WTC11 (cell line): ENCODE measurements at regions not wholly inside any gene's neighbourhood (a gene's known extent, or its start where the extent isn't known, plus 50 kb on each side); places are given as distances from the start of the nearest gene placed in this dataset.

Source experiments
- ATAC-seq: fragments of 200-7000 bp; cut with Tn5 transposase; 2 replicates; pipeline ENCODE4 v1.10.0; 2021; ENCODE audit warnings: mild to moderate bottlenecking, moderate library complexity
- CTCF ChIA-PET: fragments of 300-600 bp; sonication (Branson Sonifier 250); formaldehyde crosslinking; loops from one replicate; lab custom pipeline; 2021; ENCODE audit warnings: antibody characterized with exemption; lab: Charles Lee
- POLR2A ChIA-PET: fragments of 350-600 bp; sonication (Branson Sonifier 250); formaldehyde crosslinking; loops from one replicate; lab custom pipeline; 2021; ENCODE audit warnings: antibody characterized with exemption; lab: Charles Lee
- DNase-seq: peaks from one replicate; pipeline ENCODE4 v3.0.0; 2021; ENCODE audit warnings: low spot score
- H3K27ac Mint-ChIP-seq: 2 replicates; pipeline ENCODE4 v1.8.0; 2021; ENCODE audit warnings: mixed read lengths
- H3K27me3 Mint-ChIP-seq: 2 replicates; pipeline ENCODE4 v1.8.0; 2021; ENCODE audit warnings: low read depth, mild to moderate bottlenecking, moderate library complexity, mixed read lengths
- H3K36me3 Mint-ChIP-seq: 2 replicates; pipeline ENCODE4 v1.8.0; 2021; ENCODE audit warnings: mixed read lengths
- H3K4me1 Mint-ChIP-seq: 2 replicates; pipeline ENCODE4 v1.8.0; 2022; ENCODE audit warnings: mixed read lengths
- H3K4me3 Mint-ChIP-seq: 2 replicates; pipeline ENCODE4 v1.8.0; 2021; ENCODE audit warnings: mild to moderate bottlenecking, moderate library complexity, mixed read lengths
- H3K9me3 Mint-ChIP-seq: 2 replicates; pipeline ENCODE4 v1.8.0; 2021; ENCODE audit warnings: mixed read lengths
- ARID4B ChIP-seq: sonication (generic); formaldehyde crosslinking; IDR thresholded peaks from 2 replicates; pipeline ENCODE4 v1.8.0; 2023; ENCODE audit warnings: missing genetic modification reagents, mild to moderate bottlenecking, borderline replicate concordance
- CREB1 ChIP-seq: sonication (generic); formaldehyde crosslinking; IDR thresholded peaks from 2 replicates; pipeline ENCODE4 v1.8.0; 2023; ENCODE audit warnings: mild to moderate bottlenecking, missing genetic modification reagents
- FOXJ3 ChIP-seq: sonication (generic); formaldehyde crosslinking; IDR thresholded peaks from 2 replicates; pipeline ENCODE4 v1.9.0; 2021; ENCODE audit warnings: missing genetic modification reagents, mild to moderate bottlenecking, borderline replicate concordance
- HMGXB4 ChIP-seq: sonication (generic); formaldehyde crosslinking; IDR thresholded peaks from 2 replicates; pipeline ENCODE4 v1.8.1; 2023; ENCODE audit warnings: mild to moderate bottlenecking, moderate library complexity, missing genetic modification reagents
- NFE2L1 ChIP-seq: sonication (generic); formaldehyde crosslinking; IDR thresholded peaks from 2 replicates; pipeline ENCODE4 v1.8.1; 2023; ENCODE audit warnings: missing genetic modification reagents
- NR3C1 ChIP-seq: sonication (generic); formaldehyde crosslinking; conservative IDR thresholded peaks from 2 replicates; pipeline ENCODE4 v1.8.1; 2023; ENCODE audit warnings: low read depth, mild to moderate bottlenecking, missing genetic modification reagents
- RORB ChIP-seq: fragments of 250-450 bp; sonication (Bioruptor Pico); IDR thresholded peaks from 2 replicates; pipeline ENCODE4 v1.9.0; 2021; ENCODE audit warnings: mild to moderate bottlenecking
- SMAD3 ChIP-seq: sonication (generic); formaldehyde crosslinking; IDR thresholded peaks from 2 replicates; pipeline ENCODE4 v1.8.0; 2022; ENCODE audit warnings: missing genetic modification reagents, mild to moderate bottlenecking, borderline replicate concordance
- ZNF281 ChIP-seq: sonication (generic); formaldehyde crosslinking; IDR thresholded peaks from 2 replicates; pipeline ENCODE4 v1.8.0; 2023; ENCODE audit warnings: mild to moderate bottlenecking, missing genetic modification reagents
- ZNF317 ChIP-seq: sonication (generic); formaldehyde crosslinking; IDR thresholded peaks from 2 replicates; pipeline ENCODE4 v1.8.1; 2023; ENCODE audit warnings: low read depth, mild to moderate bottlenecking, moderate library complexity, missing genetic modification reagents, borderline replicate concordance
- ZNF396 ChIP-seq: fragments of 250-450 bp; sonication (Bioruptor Pico); IDR thresholded peaks from 2 replicates; pipeline ENCODE4 v1.8.0; 2021; ENCODE audit warnings: mild to moderate bottlenecking, moderate library complexity, borderline replicate concordance
- ZNF512 ChIP-seq: sonication (generic); formaldehyde crosslinking; IDR thresholded peaks from 2 replicates; pipeline ENCODE4 v1.8.1; 2022; ENCODE audit warnings: missing genetic modification reagents, borderline replicate concordance
- TF ChIP-seq, protein P1 (sequence below): fragments of 250-450 bp; sonication (Bioruptor Pico); IDR thresholded peaks from 2 replicates; pipeline ENCODE4 v1.9.0; 2021; ENCODE audit warnings: mild to moderate bottlenecking, borderline replicate concordance
- TF ChIP-seq, protein P2 (sequence below): sonication (generic); formaldehyde crosslinking; IDR thresholded peaks from 2 replicates; pipeline ENCODE4 v1.8.0; 2022; ENCODE audit warnings: mild to moderate bottlenecking, missing genetic modification reagents
- TF ChIP-seq, protein P3 (sequence below): sonication (generic); formaldehyde crosslinking; IDR thresholded peaks from 2 replicates; pipeline ENCODE4 v1.8.0; 2022; ENCODE audit warnings: mild to moderate bottlenecking, missing genetic modification reagents

DNA sequence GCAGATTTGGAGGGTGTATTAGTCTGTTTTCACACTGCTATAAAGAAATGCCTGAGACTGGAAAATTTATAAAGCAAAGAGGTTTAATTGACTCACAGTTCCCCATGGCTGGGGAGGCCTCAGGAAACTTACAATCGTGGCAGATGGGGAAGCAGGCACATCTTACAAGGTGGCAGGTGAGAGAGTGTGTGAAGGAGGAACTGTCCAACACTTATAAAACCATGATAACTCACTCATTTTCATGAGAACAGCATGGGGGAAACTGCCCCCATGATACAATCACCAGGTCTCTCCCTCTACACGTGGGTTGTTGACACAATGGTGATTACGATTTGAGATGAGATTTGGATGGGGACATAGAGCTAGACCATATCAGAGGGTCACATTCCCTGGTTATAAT lies 195.6 kb downstream of the RGS9 start:
- H3K36me3 Mint-ChIP-seq: peaks cover 5% of the 10 kb centered on the region
- DNase-seq (no peak), ATAC-seq (no peak; the same call in 1 of the 2 replicates)
- ChIA-PET POLR2A (no interaction called here), CTCF (no interaction called here)
- H3K4me3 Mint-ChIP-seq: no peak overlapping the region
- no peaks in the 10 kb centered on the region for H3K27me3 Mint-ChIP-seq
- no peak for TF ChIP-seq NR3C1
- TF ChIP-seq ZNF317 (CRISPR knock-in tag): no peak
- TF ChIP-seq, protein P1, sequence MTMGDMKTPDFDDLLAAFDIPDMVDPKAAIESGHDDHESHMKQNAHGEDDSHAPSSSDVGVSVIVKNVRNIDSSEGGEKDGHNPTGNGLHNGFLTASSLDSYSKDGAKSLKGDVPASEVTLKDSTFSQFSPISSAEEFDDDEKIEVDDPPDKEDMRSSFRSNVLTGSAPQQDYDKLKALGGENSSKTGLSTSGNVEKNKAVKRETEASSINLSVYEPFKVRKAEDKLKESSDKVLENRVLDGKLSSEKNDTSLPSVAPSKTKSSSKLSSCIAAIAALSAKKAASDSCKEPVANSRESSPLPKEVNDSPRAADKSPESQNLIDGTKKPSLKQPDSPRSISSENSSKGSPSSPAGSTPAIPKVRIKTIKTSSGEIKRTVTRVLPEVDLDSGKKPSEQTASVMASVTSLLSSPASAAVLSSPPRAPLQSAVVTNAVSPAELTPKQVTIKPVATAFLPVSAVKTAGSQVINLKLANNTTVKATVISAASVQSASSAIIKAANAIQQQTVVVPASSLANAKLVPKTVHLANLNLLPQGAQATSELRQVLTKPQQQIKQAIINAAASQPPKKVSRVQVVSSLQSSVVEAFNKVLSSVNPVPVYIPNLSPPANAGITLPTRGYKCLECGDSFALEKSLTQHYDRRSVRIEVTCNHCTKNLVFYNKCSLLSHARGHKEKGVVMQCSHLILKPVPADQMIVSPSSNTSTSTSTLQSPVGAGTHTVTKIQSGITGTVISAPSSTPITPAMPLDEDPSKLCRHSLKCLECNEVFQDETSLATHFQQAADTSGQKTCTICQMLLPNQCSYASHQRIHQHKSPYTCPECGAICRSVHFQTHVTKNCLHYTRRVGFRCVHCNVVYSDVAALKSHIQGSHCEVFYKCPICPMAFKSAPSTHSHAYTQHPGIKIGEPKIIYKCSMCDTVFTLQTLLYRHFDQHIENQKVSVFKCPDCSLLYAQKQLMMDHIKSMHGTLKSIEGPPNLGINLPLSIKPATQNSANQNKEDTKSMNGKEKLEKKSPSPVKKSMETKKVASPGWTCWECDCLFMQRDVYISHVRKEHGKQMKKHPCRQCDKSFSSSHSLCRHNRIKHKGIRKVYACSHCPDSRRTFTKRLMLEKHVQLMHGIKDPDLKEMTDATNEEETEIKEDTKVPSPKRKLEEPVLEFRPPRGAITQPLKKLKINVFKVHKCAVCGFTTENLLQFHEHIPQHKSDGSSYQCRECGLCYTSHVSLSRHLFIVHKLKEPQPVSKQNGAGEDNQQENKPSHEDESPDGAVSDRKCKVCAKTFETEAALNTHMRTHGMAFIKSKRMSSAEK (CRISPR knock-in tag): no peak
- TF ChIP-seq, protein P2, sequence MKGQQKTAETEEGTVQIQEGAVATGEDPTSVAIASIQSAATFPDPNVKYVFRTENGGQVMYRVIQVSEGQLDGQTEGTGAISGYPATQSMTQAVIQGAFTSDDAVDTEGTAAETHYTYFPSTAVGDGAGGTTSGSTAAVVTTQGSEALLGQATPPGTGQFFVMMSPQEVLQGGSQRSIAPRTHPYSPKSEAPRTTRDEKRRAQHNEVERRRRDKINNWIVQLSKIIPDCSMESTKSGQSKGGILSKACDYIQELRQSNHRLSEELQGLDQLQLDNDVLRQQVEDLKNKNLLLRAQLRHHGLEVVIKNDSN (CRISPR knock-in tag): no peak
- no peak for TF ChIP-seq CREB1 (CRISPR knock-in tag)
- TF ChIP-seq, protein P3, sequence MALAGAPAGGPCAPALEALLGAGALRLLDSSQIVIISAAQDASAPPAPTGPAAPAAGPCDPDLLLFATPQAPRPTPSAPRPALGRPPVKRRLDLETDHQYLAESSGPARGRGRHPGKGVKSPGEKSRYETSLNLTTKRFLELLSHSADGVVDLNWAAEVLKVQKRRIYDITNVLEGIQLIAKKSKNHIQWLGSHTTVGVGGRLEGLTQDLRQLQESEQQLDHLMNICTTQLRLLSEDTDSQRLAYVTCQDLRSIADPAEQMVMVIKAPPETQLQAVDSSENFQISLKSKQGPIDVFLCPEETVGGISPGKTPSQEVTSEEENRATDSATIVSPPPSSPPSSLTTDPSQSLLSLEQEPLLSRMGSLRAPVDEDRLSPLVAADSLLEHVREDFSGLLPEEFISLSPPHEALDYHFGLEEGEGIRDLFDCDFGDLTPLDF: no peak
- TF ChIP-seq NFE2L1 (CRISPR knock-in tag): no peak
- no peak for TF ChIP-seq ZNF396 (CRISPR knock-in tag)
- no peak for TF ChIP-seq HMGXB4
- TF ChIP-seq, all 79 proteins: peak for 0
- Mint-ChIP-seq H3K9me3 (peaks cover 15% of the 10 kb centered on the region), H3K27ac (no peak overlapping the region), H3K4me1 (peaks cover 22% of the 10 kb centered on the region)

- ATAC-seq (peak; percentile 81), DNase-seq (no peak)
- H3K9me3 Mint-ChIP-seq: peaks cover 14% of the 10 kb centered on the region
- H3K4me3 Mint-ChIP-seq: no peak overlapping the region
- peaks cover under 1% of the 10 kb centered on the region for H3K36me3 Mint-ChIP-seq
- no peak overlapping the region; the same call in 1 of the 2 replicates for H3K27ac Mint-ChIP-seq
- CTCF ChIA-PET: no interaction called here
- H3K4me1 Mint-ChIP-seq: peaks cover 22% of the 10 kb centered on the region
- H3K27me3 Mint-ChIP-seq: no peaks in the 10 kb centered on the region
- POLR2A ChIA-PET: no interaction called here
- TF ChIP-seq HMGXB4 (no peak), ZNF281 (CRISPR knock-in tag) (no peak), SMAD3 (CRISPR knock-in tag) (no peak), FOXJ3 (CRISPR knock-in tag) (no peak), RORB (CRISPR knock-in tag) (no peak), ARID4B (CRISPR knock-in tag) (no peak), ZNF512 (CRISPR knock-in tag) (no peak)
Observed at GRCh38 chr17:65332375-65332774, 195.2 kb downstream of the RGS9 start.
